Neural progenitor cell (in vitro differentiated cells): ENCODE measurements at regions not wholly inside any gene's neighbourhood (a gene's known extent, or its start where the extent isn't known, plus 50 kb on each side); places are given as distances from the start of the nearest gene placed in this dataset.
A peak's percentile ranks its signal among the peaks of the same experiment; 100 is the strongest.
"Not testable (repeated sequence)": the region's sequence is repeated elsewhere in the genome, so short reads cannot be mapped to it uniquely, and the experiment has no call there.

Experiments
- DNase-seq: peaks from one replicate; pipeline ENCODE4 v3.0.0-alpha.2; 2016; ENCODE audit warnings: low spot score
- H2AFZ ChIP-seq: fragments of 200-600 bp; sonication (generic); replicated peaks from 2 replicates; pipeline ENCODE4 v1.6.1; 2016; ENCODE audit warnings: antibody characterized with exemption
- H3F3A ChIP-seq: fragments of 200-600 bp; sonication (generic); 2 replicates; pipeline ENCODE4 v1.6.1; 2016; ENCODE audit warnings: antibody characterized with exemption, low read depth
- H3K27ac ChIP-seq: fragments of 200-600 bp; sonication (generic); 2 replicates; pipeline ENCODE4 v1.5.1; 2016; ENCODE audit warnings: mild to moderate bottlenecking
- H3K27me3 ChIP-seq: fragments of 200-600 bp; sonication (generic); 2 replicates; pipeline ENCODE4 v1.6.1; 2016; ENCODE audit warnings: mild to moderate bottlenecking, moderate library complexity
- H3K36me3 ChIP-seq: fragments of 200-600 bp; sonication (generic); 2 replicates; pipeline ENCODE4 v1.5.1; 2016
- H3K4me1 ChIP-seq: fragments of 200-600 bp; sonication (generic); 2 replicates; pipeline ENCODE4 v1.6.1; 2016; ENCODE audit warnings: mixed run types
- H3K4me2 ChIP-seq: fragments of 200-600 bp; sonication (generic); 2 replicates; pipeline ENCODE4 v1.6.1; 2016
- H3K4me3 ChIP-seq: fragments of 200-600 bp; sonication (generic); 2 replicates; pipeline ENCODE4 v1.5.1; 2016
- H3K79me2 ChIP-seq: fragments of 200-600 bp; sonication (generic); 2 replicates; pipeline ENCODE4 v1.6.1; 2016; ENCODE audit warnings: low read depth
- H3K9ac ChIP-seq: fragments of 200-600 bp; sonication (generic); 2 replicates; pipeline ENCODE4 v1.6.1; 2016
- H3K9me3 ChIP-seq: fragments of 200-600 bp; sonication (generic); 2 replicates; pipeline ENCODE4 v1.5.1; 2016; ENCODE audit warnings: low read depth
- H4K20me1 ChIP-seq: fragments of 200-600 bp; sonication (generic); 2 replicates; pipeline ENCODE4 v1.6.1; 2016; ENCODE audit warnings: low read depth
- H3K27ac Mint-ChIP-seq: 3 replicates; pipeline ENCODE4 v1.8.0; 2021; ENCODE audit warnings: mixed read lengths
- H3K27me3 Mint-ChIP-seq: 2 replicates; pipeline ENCODE4 v1.8.0; 2022; ENCODE audit warnings: low read depth, mild to moderate bottlenecking, inconsistent platforms, moderate library complexity, mixed read lengths; ENCODE audit not compliant: insufficient read depth
- H3K36me3 Mint-ChIP-seq: 3 replicates; pipeline ENCODE4 v1.8.0; 2021; ENCODE audit warnings: mixed read lengths
- H3K4me1 Mint-ChIP-seq: 3 replicates; pipeline ENCODE4 v1.8.0; 2021; ENCODE audit warnings: mixed read lengths
- H3K4me3 Mint-ChIP-seq: 3 replicates; pipeline ENCODE4 v1.8.0; 2021; ENCODE audit warnings: mild to moderate bottlenecking, moderate library complexity, mixed read lengths
- H3K9me3 Mint-ChIP-seq: 3 replicates; pipeline ENCODE4 v1.8.0; 2020; ENCODE audit warnings: mixed read lengths
- EZH2 ChIP-seq: fragments of 200-600 bp; sonication (generic); IDR thresholded peaks from 2 replicates; pipeline ENCODE4 v1.6.1; 2017; ENCODE audit warnings: antibody characterized with exemption, mild to moderate bottlenecking, moderate library complexity
- EZH2phosphoT487 ChIP-seq: fragments of 200-600 bp; sonication (generic); IDR thresholded peaks from 2 replicates; pipeline ENCODE4 v1.6.1; 2017; ENCODE audit warnings: antibody characterized with exemption
- TF ChIP-seq, protein P1 (sequence below): fragments of 200-600 bp; sonication (generic); IDR thresholded peaks from 2 replicates; pipeline ENCODE4 v1.5.1; 2017; ENCODE audit warnings: antibody characterized with exemption, mild to moderate bottlenecking

DNA sequence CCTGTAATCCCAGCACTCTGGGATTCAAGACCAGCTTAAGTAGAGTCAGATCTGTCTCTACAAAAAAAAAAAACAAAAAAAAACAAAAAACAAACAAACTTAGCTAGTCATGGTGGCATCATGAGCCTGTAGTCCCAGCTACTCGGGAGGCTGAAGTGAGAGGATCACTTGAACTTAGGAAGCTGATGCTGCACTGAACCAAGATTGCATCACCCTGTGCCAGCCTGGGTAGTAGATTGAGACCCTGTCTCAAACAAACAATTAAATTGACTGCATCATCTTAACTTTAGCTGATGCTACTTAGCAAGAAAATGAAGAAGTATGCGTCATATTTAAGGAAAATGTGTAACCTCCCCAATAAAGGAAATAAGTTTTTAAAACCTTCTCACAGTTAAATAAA lies 136.6 kb upstream of the ATXN7L3B start:
- H3K27me3 ChIP-seq = no peaks in the 10 kb centered on the region
- Mint-ChIP-seq H3K27ac (no peak overlapping the region), H3K4me1 (peaks cover 15% of the 10 kb centered on the region), H3K36me3 (no peaks in the 10 kb centered on the region), H3K9me3 (no peaks in the 10 kb centered on the region), H3K4me3 (no peak overlapping the region), H3K27me3 (no peaks in the 10 kb centered on the region)
- H3K27ac ChIP-seq = no peak overlapping the region
- H3K4me2 ChIP-seq = no peak overlapping the region
- H2AFZ ChIP-seq = no peak overlapping the region
- H3F3A ChIP-seq = no peaks in the 10 kb centered on the region
- DNase-seq = no peak
- H3K9ac ChIP-seq = no peak overlapping the region
- no peak for TF ChIP-seq EZH2
- TF ChIP-seq, protein P1, sequence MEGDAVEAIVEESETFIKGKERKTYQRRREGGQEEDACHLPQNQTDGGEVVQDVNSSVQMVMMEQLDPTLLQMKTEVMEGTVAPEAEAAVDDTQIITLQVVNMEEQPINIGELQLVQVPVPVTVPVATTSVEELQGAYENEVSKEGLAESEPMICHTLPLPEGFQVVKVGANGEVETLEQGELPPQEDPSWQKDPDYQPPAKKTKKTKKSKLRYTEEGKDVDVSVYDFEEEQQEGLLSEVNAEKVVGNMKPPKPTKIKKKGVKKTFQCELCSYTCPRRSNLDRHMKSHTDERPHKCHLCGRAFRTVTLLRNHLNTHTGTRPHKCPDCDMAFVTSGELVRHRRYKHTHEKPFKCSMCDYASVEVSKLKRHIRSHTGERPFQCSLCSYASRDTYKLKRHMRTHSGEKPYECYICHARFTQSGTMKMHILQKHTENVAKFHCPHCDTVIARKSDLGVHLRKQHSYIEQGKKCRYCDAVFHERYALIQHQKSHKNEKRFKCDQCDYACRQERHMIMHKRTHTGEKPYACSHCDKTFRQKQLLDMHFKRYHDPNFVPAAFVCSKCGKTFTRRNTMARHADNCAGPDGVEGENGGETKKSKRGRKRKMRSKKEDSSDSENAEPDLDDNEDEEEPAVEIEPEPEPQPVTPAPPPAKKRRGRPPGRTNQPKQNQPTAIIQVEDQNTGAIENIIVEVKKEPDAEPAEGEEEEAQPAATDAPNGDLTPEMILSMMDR = no peak
- TF ChIP-seq EZH2phosphoT487 = no peak
- H3K36me3 ChIP-seq = no peaks in the 10 kb centered on the region
- no peaks in the 10 kb centered on the region for H4K20me1 ChIP-seq
- H3K4me3 ChIP-seq = no peak overlapping the region
- H3K4me1 ChIP-seq = no peaks in the 10 kb centered on the region
- no peaks in the 10 kb centered on the region for H3K9me3 ChIP-seq
- no peaks in the 10 kb centered on the region for H3K79me2 ChIP-seq

DNA sequence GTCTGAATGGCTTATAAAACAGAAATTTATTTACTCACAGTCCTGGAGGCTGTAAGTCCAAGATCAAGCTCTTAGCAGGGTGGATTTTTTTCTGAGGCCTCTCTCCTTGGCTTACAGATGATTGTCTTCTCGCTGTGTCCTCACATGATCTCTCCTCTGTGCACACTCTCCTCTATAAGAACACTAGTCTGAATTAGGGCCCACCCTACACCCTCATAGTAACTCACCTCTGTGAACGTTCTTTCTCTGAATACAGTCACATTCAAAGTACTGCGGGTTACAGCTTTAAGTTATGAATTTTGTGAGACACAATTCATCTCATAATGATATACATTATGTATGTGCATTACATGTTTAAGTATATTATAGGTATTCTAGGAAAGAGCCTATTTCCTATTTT lies 135.7 kb upstream of the ATXN7L3B start:
- H2AFZ ChIP-seq = no peak overlapping the region
- H3F3A ChIP-seq = no peaks in the 10 kb centered on the region
- no peaks in the 10 kb centered on the region for H3K27me3 ChIP-seq
- no peak overlapping the region for H3K27ac Mint-ChIP-seq
- no peak for DNase-seq
- TF ChIP-seq EZH2phosphoT487 (no peak), EZH2 (no peak)
- TF ChIP-seq, protein P1 = no peak
- H3K4me1 ChIP-seq = no peaks in the 10 kb centered on the region
- no peaks in the 10 kb centered on the region for H4K20me1 ChIP-seq
- no peak overlapping the region for H3K27ac ChIP-seq
- H3K4me1 Mint-ChIP-seq = peaks cover 15% of the 10 kb centered on the region
- H3K36me3 Mint-ChIP-seq = no peaks in the 10 kb centered on the region
- H3K36me3 ChIP-seq = no peaks in the 10 kb centered on the region
- no peaks in the 10 kb centered on the region for H3K9me3 Mint-ChIP-seq
- no peaks in the 10 kb centered on the region for H3K79me2 ChIP-seq
- no peaks in the 10 kb centered on the region for H3K27me3 Mint-ChIP-seq
- no peak overlapping the region for H3K9ac ChIP-seq
- H3K9me3 ChIP-seq = no peaks in the 10 kb centered on the region
- no peak overlapping the region for H3K4me3 ChIP-seq
- H3K4me2 ChIP-seq = no peak overlapping the region
- H3K4me3 Mint-ChIP-seq = no peak overlapping the region

DNA sequence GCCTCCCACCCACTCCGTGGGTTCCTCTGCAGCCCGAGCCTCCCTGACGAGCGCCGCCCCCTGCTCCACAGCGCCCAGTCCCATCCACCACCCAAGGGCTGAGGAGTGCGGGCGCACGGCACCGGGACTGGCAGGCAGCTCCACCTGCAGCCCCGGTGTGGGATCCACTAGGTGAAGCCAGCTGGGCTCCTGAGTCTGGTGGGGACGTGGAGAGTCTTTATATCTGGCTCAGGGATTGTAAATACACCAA lies 134.5 kb upstream of the ATXN7L3B start:
- H3K36me3 Mint-ChIP-seq = not testable (repeated sequence)

DNA sequence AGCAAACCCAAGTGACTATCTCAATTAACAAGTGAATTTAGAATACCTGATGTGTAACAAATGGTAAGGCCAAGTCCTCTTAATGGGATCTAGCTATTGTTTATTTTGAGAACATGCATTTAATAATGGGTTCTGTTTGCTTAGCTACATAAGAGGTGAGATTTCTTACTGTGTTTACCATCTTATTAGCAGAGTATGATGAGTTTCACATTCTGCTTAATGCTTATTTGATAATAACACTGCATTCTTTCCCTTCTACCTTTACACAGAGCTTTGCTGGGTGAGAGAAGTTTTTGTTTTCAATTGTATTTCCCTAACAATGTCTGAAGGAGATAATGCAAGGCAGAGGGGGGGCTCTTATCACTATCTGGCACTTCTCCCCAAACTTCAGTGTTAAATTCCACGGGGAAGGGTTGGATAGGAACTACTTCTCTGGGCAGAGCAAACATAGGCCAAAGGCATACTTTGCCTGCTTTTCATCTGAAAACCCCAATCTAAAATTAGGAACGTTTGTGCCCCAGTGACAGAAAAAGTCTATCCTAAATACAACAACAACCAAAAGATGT lies 129.0 kb upstream of the ATXN7L3B start:
- Histone ChIP-seq H3K36me3 (no peaks in the 10 kb centered on the region), H4K20me1 (no peaks in the 10 kb centered on the region), H3K9me3 (no peaks in the 10 kb centered on the region), H3K4me1 (peaks cover 8% of the 10 kb centered on the region), H3K27me3 (no peaks in the 10 kb centered on the region), H3K4me2 (no peak overlapping the region), H3K27ac (no peak overlapping the region), H3K79me2 (no peaks in the 10 kb centered on the region), H3K9ac (no peak overlapping the region), H3F3A (no peaks in the 10 kb centered on the region), H3K4me3 (no peak overlapping the region), H2AFZ (no peak overlapping the region)
- Mint-ChIP-seq H3K27ac (no peak overlapping the region), H3K27me3 (no peaks in the 10 kb centered on the region), H3K4me3 (no peak overlapping the region), H3K36me3 (no peaks in the 10 kb centered on the region), H3K9me3 (no peaks in the 10 kb centered on the region), H3K4me1 (peaks cover 15% of the 10 kb centered on the region)
- no peak for TF ChIP-seq EZH2
- TF ChIP-seq, protein P1 = no peak
- no peak for TF ChIP-seq EZH2phosphoT487
- DNase-seq = peak; percentile 18

More for the DNA sequence above, 134.5 kb upstream of the ATXN7L3B start:
- not testable (repeated sequence) for H3K4me1 ChIP-seq, H4K20me1 ChIP-seq, H3K79me2 ChIP-seq, H3K27ac Mint-ChIP-seq, H3K27ac ChIP-seq, H3K9me3 ChIP-seq, H3K36me3 ChIP-seq, H3K27me3 Mint-ChIP-seq, H3K9me3 Mint-ChIP-seq, H3F3A ChIP-seq, H3K4me2 ChIP-seq, DNase-seq, H2AFZ ChIP-seq, H3K9ac ChIP-seq, H3K4me3 Mint-ChIP-seq, H3K27me3 ChIP-seq, H3K4me3 ChIP-seq
- peaks cover 15% of the 10 kb centered on the region for H3K4me1 Mint-ChIP-seq
